Body of pancreas (tissue), 4 donors: ENCODE measurements at regions not wholly inside any gene's neighbourhood (a gene's known extent, or its start where the extent isn't known, plus 50 kb on each side); places are given as distances from the start of the nearest gene placed in this dataset.
A peak's percentile ranks its signal among the peaks of the same experiment; 100 is the strongest.

Experiments
- ATAC-seq: fragments of 150-250 bp; one replicate; pipeline ENCODE4 v1.9.1; 2016
- DNase-seq, 4 donors: peaks; one replicate each; pipeline ENCODE4 v3.0.0-alpha.2; 2019
- H3K27ac ChIP-seq, 4 donors: fragments of 200-600 bp; sonication (generic); 1 replicate in 3 of 4; 2 replicates in 1 of 4; pipeline versions ENCODE4 v1.5.1 to v1.6.1; 2016 to 2019; ENCODE audit warnings: mild to moderate bottlenecking in 1 of 4, mixed read lengths in 1 of 4, moderate library complexity in 1 of 4
- H3K27me3 ChIP-seq, 2 donors: fragments of 200-600 bp; sonication (generic); one replicate each; pipeline ENCODE4 v1.6.0; 2016; ENCODE audit warnings: mild to moderate bottlenecking in 1 of 2
- H3K36me3 ChIP-seq, 2 donors: fragments of 200-600 bp; sonication (generic); replicated peaks in 1 of 2; 2 replicates each; pipeline ENCODE4 v1.5.1; 2016; ENCODE audit warnings: low read depth in 2 of 2; ENCODE audit not compliant: insufficient read depth in 1 of 2
- H3K4me1 ChIP-seq: fragments of 200-600 bp; sonication (generic); one replicate; pipeline ENCODE4 v1.6.0; 2016
- H3K4me3 ChIP-seq, 2 donors: fragments of 200-600 bp; sonication (generic); 1 replicate in 1 of 2; 2 replicates in 1 of 2; pipeline ENCODE4 v1.5.1; 2016 to 2019
- H3K9me3 ChIP-seq, 3 donors: fragments of 200-600 bp; sonication (generic); 1 replicate in 2 of 3; 2 replicates in 1 of 3; pipeline ENCODE4 v1.5.1; 2016
- POLR2A ChIP-seq, 3 donors: fragments of 450-650 bp; IDR thresholded peaks; one replicate each; pipeline ENCODE4 v1.6.1; 2016; ENCODE audit warnings: antibody characterized with exemption in 3 of 3, mild to moderate bottlenecking in 2 of 3
- WGBS, 2 donors: methylation state at CpG; one replicate each; pipeline ENCODE4 v1.1.5; 2017; 5-methylcytosine and 5-hydroxymethylcytosine counted together
- intact Hi-C: fragments of 100-400 bp; cut with DNase I; formaldehyde crosslinking; loops from one replicate; pipeline ENCODE4 v1.15.1; 2023
- TF ChIP-seq, protein P1 (sequence below), 7 experiments: fragments of 450-650 bp in 4 of 7; fragments of 200-600 bp in 3 of 7; sonication (generic) in 3 of 7; IDR thresholded peaks; one replicate each; pipeline ENCODE4 v1.5.1; 2016 to 2019; ENCODE audit warnings: antibody characterized with exemption in 7 of 7

- DNase-seq (no peak), ATAC-seq (no peak)
- Histone ChIP-seq H3K9me3 (no peaks in the 10 kb centered on the region), H3K4me1 (no peaks in the 10 kb centered on the region), H3K27me3 (no peaks in the 10 kb centered on the region), H3K4me3 (no peak overlapping the region), H3K27ac (no peak overlapping the region), H3K36me3 (no peaks in the 10 kb centered on the region)
- 94 to 100% methylated on average over 1 of the region's 1 CpG for WGBS, 2 donors
- no peak for TF ChIP-seq POLR2A (IDR thresholded peaks at IDR 0.05)
- intact Hi-C loops: no loop called here
Measured at GRCh38 chr11:105447936-105448702, 161.8 kb upstream of the GRIA4 start.

GRCh38 chr11:105443623-105444022 lies 166.2 kb upstream of the GRIA4 start:
- intact Hi-C loops: no loop called here
- H3K36me3 ChIP-seq: no peaks in the 10 kb centered on the region
- ATAC-seq: no peak
- no peak overlapping the region for H3K4me3 ChIP-seq
- H3K27ac ChIP-seq: no peak overlapping the region
- TF ChIP-seq POLR2A (IDR thresholded peaks at IDR 0.05): no peak
- TF ChIP-seq, protein P1, sequence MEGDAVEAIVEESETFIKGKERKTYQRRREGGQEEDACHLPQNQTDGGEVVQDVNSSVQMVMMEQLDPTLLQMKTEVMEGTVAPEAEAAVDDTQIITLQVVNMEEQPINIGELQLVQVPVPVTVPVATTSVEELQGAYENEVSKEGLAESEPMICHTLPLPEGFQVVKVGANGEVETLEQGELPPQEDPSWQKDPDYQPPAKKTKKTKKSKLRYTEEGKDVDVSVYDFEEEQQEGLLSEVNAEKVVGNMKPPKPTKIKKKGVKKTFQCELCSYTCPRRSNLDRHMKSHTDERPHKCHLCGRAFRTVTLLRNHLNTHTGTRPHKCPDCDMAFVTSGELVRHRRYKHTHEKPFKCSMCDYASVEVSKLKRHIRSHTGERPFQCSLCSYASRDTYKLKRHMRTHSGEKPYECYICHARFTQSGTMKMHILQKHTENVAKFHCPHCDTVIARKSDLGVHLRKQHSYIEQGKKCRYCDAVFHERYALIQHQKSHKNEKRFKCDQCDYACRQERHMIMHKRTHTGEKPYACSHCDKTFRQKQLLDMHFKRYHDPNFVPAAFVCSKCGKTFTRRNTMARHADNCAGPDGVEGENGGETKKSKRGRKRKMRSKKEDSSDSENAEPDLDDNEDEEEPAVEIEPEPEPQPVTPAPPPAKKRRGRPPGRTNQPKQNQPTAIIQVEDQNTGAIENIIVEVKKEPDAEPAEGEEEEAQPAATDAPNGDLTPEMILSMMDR (IDR thresholded peaks at IDR 0.05): no peak
- H3K9me3 ChIP-seq: no peaks in the 10 kb centered on the region
- no peaks in the 10 kb centered on the region for H3K27me3 ChIP-seq
- peak in 1 of 4 donors; percentile 8 for DNase-seq
- H3K4me1 ChIP-seq: no peaks in the 10 kb centered on the region

DNA sequence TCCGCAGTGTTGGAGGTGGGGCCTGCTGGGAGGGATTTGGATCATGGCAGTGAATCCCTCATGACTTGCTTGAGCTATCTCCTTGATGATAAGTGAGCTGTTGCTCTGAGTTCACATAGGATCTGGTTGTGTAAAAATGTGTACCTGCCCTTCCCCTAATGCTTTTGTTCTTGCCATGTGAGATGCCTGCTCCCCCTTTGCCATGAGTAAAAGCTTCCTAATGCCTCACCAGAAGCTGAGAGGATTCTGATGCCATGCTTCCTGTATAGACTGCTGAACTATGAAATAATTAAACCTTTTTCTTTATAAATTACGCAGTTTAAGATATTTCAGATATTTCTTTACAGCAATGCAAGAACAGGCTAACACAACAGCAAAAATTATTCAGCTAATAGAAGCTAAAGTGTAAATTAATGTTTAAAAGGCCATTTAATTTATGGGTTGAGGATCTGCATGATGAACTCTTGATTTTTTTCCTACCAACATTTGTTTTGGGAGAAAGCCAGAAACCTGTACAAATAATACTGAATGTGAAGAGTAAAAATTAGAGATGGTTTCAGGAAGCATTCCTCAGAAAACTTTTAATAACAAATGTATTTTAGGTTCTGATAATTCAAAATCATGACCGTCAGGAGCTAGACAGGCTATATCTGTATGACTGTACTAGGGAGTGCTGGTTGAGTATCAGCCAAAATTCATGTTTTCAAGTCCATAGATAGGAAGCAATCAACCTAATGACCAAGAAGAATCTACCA lies 177.5 kb upstream of the GRIA4 start:
- Histone ChIP-seq H3K27me3 (no peaks in the 10 kb centered on the region), H3K36me3 (no peaks in the 10 kb centered on the region), H3K27ac (no peak overlapping the region), H3K9me3 (no peaks in the 10 kb centered on the region), H3K4me1 (no peaks in the 10 kb centered on the region), H3K4me3 (no peak overlapping the region)
- no peak for ATAC-seq
- intact Hi-C loops: no loop called here
- WGBS, 2 donors: 59 to 66% methylated on average over 3 of the region's 3 CpGs
- no peak for DNase-seq
- no peak for TF ChIP-seq POLR2A (IDR thresholded peaks at IDR 0.05)

- TF ChIP-seq POLR2A (IDR thresholded peaks at IDR 0.05): no peak
- TF ChIP-seq, protein P1 (IDR thresholded peaks at IDR 0.05): no peak
- Histone ChIP-seq H3K27ac (no peak overlapping the region), H3K27me3 (no peaks in the 10 kb centered on the region), H3K36me3 (no peaks in the 10 kb centered on the region), H3K4me3 (no peak overlapping the region), H3K4me1 (no peaks in the 10 kb centered on the region), H3K9me3 (no peaks in the 10 kb centered on the region)
- intact Hi-C loops: no loop called here
- DNase-seq (no peak), ATAC-seq (no peak)
- 65 to 69% methylated on average over 6 of the region's 6 CpGs for WGBS, 2 donors
Measured at GRCh38 chr11:105429096-105429910, 180.6 kb upstream of the GRIA4 start.

- ATAC-seq (no peak), DNase-seq (no peak)
- Histone ChIP-seq H3K4me3 (no peak overlapping the region), H3K36me3 (no peaks in the 10 kb centered on the region), H3K9me3 (no peaks in the 10 kb centered on the region), H3K4me1 (no peaks in the 10 kb centered on the region), H3K27me3 (no peaks in the 10 kb centered on the region), H3K27ac (no peak overlapping the region)
- no peak for TF ChIP-seq POLR2A (IDR thresholded peaks at IDR 0.05)
- TF ChIP-seq, protein P1 (IDR thresholded peaks at IDR 0.05): no peak
- intact Hi-C loops: no loop called here
- WGBS, 2 donors: 83 to 87% methylated on average over 1 of the region's 1 CpG
Measured at GRCh38 chr11:105407101-105407500, 202.8 kb upstream of the GRIA4 start.
